ENCODE measurements at regions not wholly inside any gene's neighbourhood (a gene's known extent, or its start where the extent isn't known, plus 50 kb on each side); places are given as distances from the start of the nearest gene placed in this dataset.
"Not testable (repeated sequence)": the region's sequence is repeated elsewhere in the genome, so short reads cannot be mapped to it uniquely, and the experiment has no call there.

DNA sequence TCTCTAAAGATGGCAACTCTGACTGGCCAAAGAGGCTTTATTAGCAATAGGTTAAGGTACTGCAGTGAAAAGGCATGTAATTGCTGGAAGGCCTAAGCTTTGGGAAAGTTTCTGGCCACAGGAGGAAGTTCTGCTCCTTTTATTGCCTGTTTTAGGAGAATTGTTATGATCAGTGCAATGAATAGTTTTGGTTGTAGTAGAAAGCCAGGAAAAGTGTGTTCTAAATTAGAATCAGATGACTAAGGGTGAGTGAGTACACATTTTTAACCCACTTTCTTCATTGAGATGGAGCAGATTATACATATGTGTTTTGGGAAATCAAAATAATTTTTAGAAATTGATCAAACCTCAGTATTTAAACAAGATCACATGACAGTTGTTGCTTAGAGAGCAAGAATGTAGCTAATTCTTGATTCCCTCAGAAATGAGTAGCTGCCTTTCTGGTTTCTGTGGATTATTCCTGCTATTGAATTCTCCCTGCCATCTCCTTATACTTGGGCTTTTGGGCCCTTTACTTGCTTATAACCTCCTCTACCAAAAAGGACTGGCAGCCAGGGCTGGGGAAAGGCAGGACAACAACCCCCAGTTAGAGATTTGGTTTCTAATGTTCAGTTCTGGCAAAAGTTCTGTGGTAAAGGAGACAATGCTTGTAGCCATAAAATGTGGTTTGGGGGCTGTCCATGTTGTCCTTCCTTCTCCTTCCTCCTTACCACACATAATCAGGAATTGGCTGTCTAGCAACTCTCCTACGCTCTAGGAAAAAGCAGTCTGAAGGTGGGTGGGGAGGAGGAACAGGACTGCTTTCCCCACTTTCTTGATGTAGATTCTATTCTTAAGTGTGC, 217.1 kb downstream of the SLC38A4 start:
- no peaks in the 10 kb centered on the region for H3K36me3 ChIP-seq (ENCODE audit: control insufficient read depth in 5 of 5, insufficient read depth in 5 of 5, low read length in 5 of 5)
- no peak overlapping the region for H3K4me3 ChIP-seq (ENCODE audit: low read depth in 1 of 5, low read length in 5 of 5)
- no peaks in the 10 kb centered on the region for H3K9me3 ChIP-seq (ENCODE audit: control insufficient read depth in 5 of 5, low read length in 5 of 5)
- peaks cover 0 to 8% (median 4%) of the 10 kb centered on the region in 5 donors for H3K4me1 ChIP-seq (ENCODE audit: control insufficient read depth in 5 of 5, insufficient read depth in 5 of 5, low read length in 5 of 5)
- peak overlapping the region; percentile 33 for H3K27ac ChIP-seq (ENCODE audit: low read depth, low read length)
- no peak overlapping the region for H3K9ac ChIP-seq (ENCODE audit: low read length in 5 of 5)
- no peaks in the 10 kb centered on the region for H3K27me3 ChIP-seq (ENCODE audit: control insufficient read depth in 5 of 5, insufficient read depth in 4 of 5, low read length in 5 of 5)

- Histone ChIP-seq H3K9ac (ENCODE audit: low read length in 5 of 5) (no peak overlapping the region), H3K9me3 (ENCODE audit: control insufficient read depth in 5 of 5, low read length in 5 of 5) (peaks cover 0 to 8% (median 0%) of the 10 kb centered on the region in 5 donors), H3K4me3 (ENCODE audit: low read depth in 1 of 5, low read length in 5 of 5) (no peak overlapping the region), H3K4me1 (ENCODE audit: control insufficient read depth in 5 of 5, insufficient read depth in 5 of 5, low read length in 5 of 5) (peaks cover 0 to 8% (median 4%) of the 10 kb centered on the region in 5 donors), H3K36me3 (ENCODE audit: control insufficient read depth in 5 of 5, insufficient read depth in 5 of 5, low read length in 5 of 5) (no peaks in the 10 kb centered on the region), H3K27me3 (ENCODE audit: control insufficient read depth in 5 of 5, insufficient read depth in 4 of 5, low read length in 5 of 5) (no peaks in the 10 kb centered on the region), H3K27ac (ENCODE audit: low read depth, low read length) (no peak overlapping the region)
Observed at GRCh38 chr12:46604684-46605083, 221.1 kb downstream of the SLC38A4 start.

GRCh38 chr12:46603776-46604456, 221.9 kb downstream of the SLC38A4 start:
- Histone ChIP-seq H3K27me3 (ENCODE audit: control insufficient read depth in 5 of 5, insufficient read depth in 4 of 5, low read length in 5 of 5) (no peaks in the 10 kb centered on the region), H3K36me3 (ENCODE audit: control insufficient read depth in 5 of 5, insufficient read depth in 5 of 5, low read length in 5 of 5) (no peaks in the 10 kb centered on the region), H3K9me3 (ENCODE audit: control insufficient read depth in 5 of 5, low read length in 5 of 5) (peaks cover 0 to 8% (median 0%) of the 10 kb centered on the region in 5 donors), H3K4me1 (ENCODE audit: control insufficient read depth in 5 of 5, insufficient read depth in 5 of 5, low read length in 5 of 5) (peaks cover 0 to 5% (median 2%) of the 10 kb centered on the region in 5 donors), H3K27ac (ENCODE audit: low read depth, low read length) (no peak overlapping the region), H3K4me3 (ENCODE audit: low read depth in 1 of 5, low read length in 5 of 5) (no peak overlapping the region), H3K9ac (ENCODE audit: low read length in 5 of 5) (no peak overlapping the region)

DNA sequence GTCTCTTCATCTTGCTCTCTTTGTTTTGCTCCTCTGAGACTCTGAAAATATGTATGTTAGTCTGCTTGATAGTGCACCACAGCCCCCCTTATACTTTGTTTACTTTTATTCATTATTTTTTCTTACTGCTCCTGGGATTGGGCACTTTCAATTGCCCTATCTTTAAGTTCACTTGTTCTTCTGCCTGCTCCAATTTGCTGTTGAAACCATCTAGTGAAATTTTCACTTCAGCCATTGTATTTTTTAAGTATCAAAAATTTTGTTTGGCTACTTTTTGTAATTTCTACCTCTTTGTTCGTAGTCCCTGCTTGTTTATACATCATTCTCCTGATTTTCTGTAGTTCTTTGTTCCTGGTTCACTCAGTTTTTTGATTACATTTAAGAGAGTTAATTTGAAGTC, 223.3 kb downstream of the SLC38A4 start:
- no peaks in the 10 kb centered on the region for H3K36me3 ChIP-seq (ENCODE audit: control insufficient read depth in 5 of 5, insufficient read depth in 5 of 5, low read length in 5 of 5)
- H3K9ac ChIP-seq (ENCODE audit: low read length in 5 of 5), result no peak overlapping the region
- no peak overlapping the region for H3K27ac ChIP-seq (ENCODE audit: low read depth, low read length)
- H3K4me1 ChIP-seq (ENCODE audit: control insufficient read depth in 5 of 5, insufficient read depth in 5 of 5, low read length in 5 of 5), result peaks cover 0 to 1% (median 0%) of the 10 kb centered on the region in 5 donors
- no peaks in the 10 kb centered on the region for H3K27me3 ChIP-seq (ENCODE audit: control insufficient read depth in 5 of 5, insufficient read depth in 4 of 5, low read length in 5 of 5)
- H3K9me3 ChIP-seq (ENCODE audit: control insufficient read depth in 5 of 5, low read length in 5 of 5), result peaks cover 0 to 8% (median 0%) of the 10 kb centered on the region in 5 donors
- no peak overlapping the region for H3K4me3 ChIP-seq (ENCODE audit: low read depth in 1 of 5, low read length in 5 of 5)

DNA sequence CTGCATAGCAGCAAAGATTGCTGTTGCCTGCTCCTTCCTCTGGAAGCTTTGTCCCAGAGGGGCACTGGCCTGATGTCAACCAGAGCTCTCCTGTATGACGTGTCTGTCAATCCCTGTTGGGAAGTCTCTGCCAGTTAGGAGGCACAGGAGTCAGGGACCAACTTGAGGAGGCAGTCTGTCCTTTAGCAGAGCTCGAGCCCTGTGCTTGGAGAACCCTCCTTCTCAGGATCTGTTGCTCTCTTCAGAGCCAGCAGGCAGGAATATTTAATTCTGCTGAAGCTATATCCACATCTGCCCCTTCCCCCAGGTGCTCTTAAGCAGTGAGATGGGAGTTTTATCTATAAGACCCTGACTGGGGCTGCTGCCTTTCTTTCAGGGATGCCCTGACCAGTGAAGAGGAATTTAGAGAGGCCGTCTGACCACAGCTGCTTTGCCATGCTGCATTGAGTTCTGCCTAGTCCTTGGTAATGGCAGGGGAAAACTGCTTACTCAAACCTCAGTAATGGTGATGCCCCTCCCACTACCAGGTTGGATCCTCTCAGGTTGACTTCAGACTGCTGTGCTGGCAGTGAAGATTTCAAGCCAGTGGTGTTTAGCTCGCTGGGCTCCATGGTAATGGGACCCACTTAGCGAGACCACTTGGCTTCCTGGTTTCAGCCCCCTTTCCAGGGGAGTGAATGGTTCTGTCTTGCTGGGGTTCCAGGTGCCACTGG, 218.6 kb upstream of the SLC38A2 start:
- Histone ChIP-seq H3K9me3 (ENCODE audit: control insufficient read depth in 5 of 5, low read length in 5 of 5) (peaks cover 0 to 4% (median 0%) of the 10 kb centered on the region in 5 donors), H3K36me3 (ENCODE audit: control insufficient read depth in 5 of 5, insufficient read depth in 5 of 5, low read length in 5 of 5) (no peaks in the 10 kb centered on the region), H3K4me3 (ENCODE audit: low read depth in 1 of 5, low read length in 5 of 5) (no peak overlapping the region), H3K27ac (ENCODE audit: low read depth, low read length) (no peak overlapping the region), H3K27me3 (ENCODE audit: control insufficient read depth in 5 of 5, insufficient read depth in 4 of 5, low read length in 5 of 5) (no peaks in the 10 kb centered on the region), H3K9ac (ENCODE audit: low read length in 5 of 5) (no peak overlapping the region), H3K4me1 (ENCODE audit: control insufficient read depth in 5 of 5, insufficient read depth in 5 of 5, low read length in 5 of 5) (no peaks in the 10 kb centered on the region)

GRCh38 chr12:46585854-46586621, 213.5 kb upstream of the SLC38A2 start:
- no peak overlapping the region for H3K9ac ChIP-seq (ENCODE audit: low read length in 5 of 5)
- H3K27ac ChIP-seq (ENCODE audit: low read depth, low read length), result no peak overlapping the region
- H3K9me3 ChIP-seq (ENCODE audit: control insufficient read depth in 5 of 5, low read length in 5 of 5), result peaks cover 0 to 11% (median 3%) of the 10 kb centered on the region in 5 donors
- H3K4me3 ChIP-seq (ENCODE audit: low read depth in 1 of 5, low read length in 5 of 5), result no peak overlapping the region
- H3K36me3 ChIP-seq (ENCODE audit: control insufficient read depth in 5 of 5, insufficient read depth in 5 of 5, low read length in 5 of 5), result no peaks in the 10 kb centered on the region
- H3K4me1 ChIP-seq (ENCODE audit: control insufficient read depth in 5 of 5, insufficient read depth in 5 of 5, low read length in 5 of 5), result no peaks in the 10 kb centered on the region
- no peaks in the 10 kb centered on the region for H3K27me3 ChIP-seq (ENCODE audit: control insufficient read depth in 5 of 5, insufficient read depth in 4 of 5, low read length in 5 of 5)

DNA sequence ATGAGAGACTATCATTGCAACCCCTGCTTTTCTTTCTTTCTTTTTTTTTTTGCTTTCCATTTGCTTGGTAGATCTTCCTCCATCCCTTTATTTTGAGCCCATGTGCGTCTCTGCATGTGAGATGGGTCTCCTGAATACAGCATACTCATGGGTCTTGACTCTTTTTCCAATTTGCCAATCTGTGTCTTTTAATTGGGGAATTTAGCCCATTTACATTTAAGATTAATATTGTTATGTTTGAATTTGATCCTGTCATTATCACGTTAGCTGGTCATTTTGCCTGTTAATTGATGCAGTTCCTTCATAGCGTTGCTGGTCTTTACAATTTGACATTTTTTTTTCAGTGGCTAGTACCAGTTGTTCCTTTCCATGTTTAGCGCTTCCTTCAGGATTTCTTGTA, 211.5 kb upstream of the SLC38A2 start:
- H3K4me1 ChIP-seq (ENCODE audit: control insufficient read depth in 5 of 5, insufficient read depth in 5 of 5, low read length in 5 of 5); H3K4me3 ChIP-seq (ENCODE audit: low read depth in 1 of 5, low read length in 5 of 5); H3K36me3 ChIP-seq (ENCODE audit: control insufficient read depth in 5 of 5, insufficient read depth in 5 of 5, low read length in 5 of 5); H3K9ac ChIP-seq (ENCODE audit: low read length in 5 of 5); H3K27ac ChIP-seq (ENCODE audit: low read depth, low read length); H3K27me3 ChIP-seq (ENCODE audit: control insufficient read depth in 5 of 5, insufficient read depth in 4 of 5, low read length in 5 of 5): not testable (repeated sequence)
- peaks cover 0 to 11% (median 3%) of the 10 kb centered on the region in 5 donors for H3K9me3 ChIP-seq (ENCODE audit: control insufficient read depth in 5 of 5, low read length in 5 of 5)

- H3K4me1 ChIP-seq (ENCODE audit: control insufficient read depth in 5 of 5, insufficient read depth in 5 of 5, low read length in 5 of 5); H3K27ac ChIP-seq (ENCODE audit: low read depth, low read length); H3K9ac ChIP-seq (ENCODE audit: low read length in 5 of 5); H3K27me3 ChIP-seq (ENCODE audit: control insufficient read depth in 5 of 5, insufficient read depth in 4 of 5, low read length in 5 of 5); H3K36me3 ChIP-seq (ENCODE audit: control insufficient read depth in 5 of 5, insufficient read depth in 5 of 5, low read length in 5 of 5); H3K4me3 ChIP-seq (ENCODE audit: low read depth in 1 of 5, low read length in 5 of 5): not testable (repeated sequence)
- H3K9me3 ChIP-seq (ENCODE audit: control insufficient read depth in 5 of 5, low read length in 5 of 5), result peaks cover 0 to 11% (median 3%) of the 10 kb centered on the region in 5 donors
Observed at GRCh38 chr12:46581990-46582389, 209.4 kb upstream of the SLC38A2 start.

GRCh38 chr12:46580445-46580844, 207.9 kb upstream of the SLC38A2 start:
- Histone ChIP-seq H3K27me3 (ENCODE audit: control insufficient read depth in 5 of 5, insufficient read depth in 4 of 5, low read length in 5 of 5) (no peaks in the 10 kb centered on the region), H3K9ac (ENCODE audit: low read length in 5 of 5) (no peak overlapping the region), H3K36me3 (ENCODE audit: control insufficient read depth in 5 of 5, insufficient read depth in 5 of 5, low read length in 5 of 5) (no peaks in the 10 kb centered on the region), H3K9me3 (ENCODE audit: control insufficient read depth in 5 of 5, low read length in 5 of 5) (peaks cover 0 to 11% (median 3%) of the 10 kb centered on the region in 5 donors), H3K4me3 (ENCODE audit: low read depth in 1 of 5, low read length in 5 of 5) (no peak overlapping the region), H3K27ac (ENCODE audit: low read depth, low read length) (no peak overlapping the region), H3K4me1 (ENCODE audit: control insufficient read depth in 5 of 5, insufficient read depth in 5 of 5, low read length in 5 of 5) (peaks cover 0 to 3% (median under 1%) of the 10 kb centered on the region in 5 donors)

All from subcutaneous abdominal adipose tissue (tissue), 5 donors.